ENCODE measurements at regions not wholly inside any gene's neighbourhood (a gene's known extent, or its start where the extent isn't known, plus 50 kb on each side); places are given as distances from the start of the nearest gene placed in this dataset.

DNA sequence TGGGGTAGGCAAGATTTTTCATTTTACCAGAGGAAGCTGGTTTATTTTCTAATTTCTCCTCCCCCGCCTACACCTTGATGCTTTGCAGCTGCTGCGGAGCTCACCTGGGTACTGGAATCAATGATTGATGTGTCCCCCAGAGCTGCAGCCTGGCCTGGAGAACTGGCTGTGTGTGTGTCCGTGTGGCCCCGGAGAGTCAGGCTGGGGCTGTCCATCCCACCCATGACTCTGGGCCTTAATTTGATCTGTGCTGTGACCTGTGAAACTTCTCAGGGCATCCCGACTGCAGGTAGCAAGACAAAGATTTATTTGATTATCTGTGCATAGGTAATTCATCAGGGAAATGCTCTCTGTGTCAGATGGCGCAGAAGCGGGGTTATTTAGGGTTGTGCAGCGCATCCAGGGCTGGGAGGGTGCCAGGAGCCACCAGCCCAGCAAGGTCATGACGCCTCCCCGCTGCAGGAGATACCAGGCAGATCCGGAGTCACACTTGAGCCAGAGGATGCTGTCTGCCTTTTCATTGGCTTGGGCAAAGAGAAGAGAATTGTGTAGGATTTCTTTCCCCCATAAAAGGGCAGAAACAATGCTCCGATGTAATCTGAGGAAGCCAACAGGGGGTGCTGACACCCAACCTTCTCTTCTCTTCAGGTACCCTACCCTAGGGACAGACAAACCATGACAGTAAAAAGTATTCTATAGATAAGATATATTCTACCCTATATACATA, 346.6 kb downstream of the TSHZ3 start:
- TF ChIP-seq TCF4 (CRISPR knock-in tag; IDR thresholded peaks at IDR 0.05; ENCODE audit: borderline replicate concordance) (no peak), CSDC2 (CRISPR knock-in tag; IDR thresholded peaks at IDR 0.05) (no peak), ZFP3 (CRISPR knock-in tag; IDR thresholded peaks at IDR 0.05) (no peak), BACH2 (CRISPR knock-in tag; IDR thresholded peaks at IDR 0.05; ENCODE audit: borderline replicate concordance) (no peak), ZFP30 (CRISPR knock-in tag; IDR thresholded peaks at IDR 0.05) (no peak), CSRNP3 (CRISPR knock-in tag; IDR thresholded peaks at IDR 0.05) (no peak), RARB (CRISPR knock-in tag; IDR thresholded peaks at IDR 0.05) (no peak)

Data from SK-N-SH treated with all-trans-retinoic acid at 6 μM for 48 hours (cell line).